Skeletal muscle tissue (tissue), 3 donors: ENCODE measurements at regions not wholly inside any gene's neighbourhood (a gene's known extent, or its start where the extent isn't known, plus 50 kb on each side); places are given as distances from the start of the nearest gene placed in this dataset.

Experiments
- H3K27ac ChIP-seq: one replicate; pipeline ENCODE4 v1.7.0; 2013; ENCODE audit warnings: mild to moderate bottlenecking, low read depth, low read length, inconsistent platforms
- H3K27me3 ChIP-seq, 3 donors: one replicate each; pipeline ENCODE4 v1.7.0; 2013; ENCODE audit warnings: low read length in 3 of 3; ENCODE audit not compliant: control insufficient read depth in 3 of 3, insufficient read depth in 3 of 3
- H3K36me3 ChIP-seq, 3 donors: one replicate each; pipeline ENCODE4 v1.7.0; 2013; ENCODE audit warnings: low read length in 3 of 3; ENCODE audit not compliant: control insufficient read depth in 3 of 3, insufficient read depth in 3 of 3
- H3K4me1 ChIP-seq, 3 donors: one replicate each; pipeline ENCODE4 v1.7.0; 2013; ENCODE audit warnings: low read length in 3 of 3, mild to moderate bottlenecking in 3 of 3; ENCODE audit not compliant: control insufficient read depth in 3 of 3, insufficient read depth in 3 of 3
- H3K4me3 ChIP-seq, 3 donors: one replicate each; pipeline ENCODE4 v1.7.0; 2013; ENCODE audit warnings: low read length in 3 of 3
- H3K9ac ChIP-seq, 3 donors: one replicate each; pipeline ENCODE4 v1.7.0; 2013; ENCODE audit warnings: low read length in 3 of 3, mild to moderate bottlenecking in 3 of 3, moderate library complexity in 2 of 3, low read depth in 1 of 3
- H3K9me3 ChIP-seq, 3 donors: one replicate each; pipeline ENCODE4 v1.7.0; 2013; ENCODE audit warnings: low read length in 3 of 3; ENCODE audit not compliant: control insufficient read depth in 3 of 3
- donor health status: Osteomylitis.

GRCh38 chr12:58032156-58032555, 90.8 kb downstream of the ATP23 start:
- no peak overlapping the region for H3K4me3 ChIP-seq
- no peaks in the 10 kb centered on the region for H3K27me3 ChIP-seq
- no peaks in the 10 kb centered on the region for H3K36me3 ChIP-seq
- peaks cover 2 to 7% (median 3%) of the 10 kb centered on the region in 3 donors for H3K9me3 ChIP-seq
- H3K9ac ChIP-seq: no peak overlapping the region
- no peaks in the 10 kb centered on the region for H3K4me1 ChIP-seq
- no peak overlapping the region for H3K27ac ChIP-seq

DNA sequence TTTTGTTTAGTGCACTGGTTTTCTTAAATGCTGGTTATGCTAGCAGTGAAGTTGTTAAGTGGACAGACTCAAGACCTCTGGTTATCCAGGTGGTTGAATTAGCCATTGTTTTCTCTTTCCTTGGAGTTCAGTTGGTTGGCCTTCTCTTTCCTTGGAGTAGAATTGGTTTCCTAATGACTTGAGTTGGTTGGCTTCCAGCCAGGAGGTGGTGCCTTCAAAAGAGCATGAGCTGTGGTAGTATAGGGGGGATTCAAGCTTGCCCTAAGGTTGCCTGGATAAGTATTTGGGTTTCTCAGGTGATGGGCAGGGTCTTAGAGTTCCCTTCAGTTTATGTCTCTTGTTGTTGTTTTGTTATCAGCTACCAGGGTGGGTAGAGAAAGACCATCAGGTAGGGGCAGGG, 92.5 kb downstream of the ATP23 start:
- Histone ChIP-seq H3K27ac (no peak overlapping the region), H3K27me3 (no peaks in the 10 kb centered on the region), H3K4me3 (no peak overlapping the region), H3K4me1 (no peaks in the 10 kb centered on the region), H3K36me3 (no peaks in the 10 kb centered on the region), H3K9me3 (peaks cover 3 to 7% (median 4%) of the 10 kb centered on the region in 3 donors), H3K9ac (no peak overlapping the region)

- Histone ChIP-seq H3K4me3 (no peak overlapping the region), H3K4me1 (no peaks in the 10 kb centered on the region), H3K36me3 (no peaks in the 10 kb centered on the region), H3K9ac (no peak overlapping the region), H3K27ac (no peak overlapping the region), H3K27me3 (no peaks in the 10 kb centered on the region), H3K9me3 (peaks cover 4 to 7% (median 4%) of the 10 kb centered on the region in 3 donors)
Observed at GRCh38 chr12:58034311-58034710, 92.9 kb downstream of the ATP23 start.

GRCh38 chr12:58034712-58035111, 93.3 kb downstream of the ATP23 start:
- H3K27ac ChIP-seq: no peak overlapping the region
- no peak overlapping the region for H3K4me3 ChIP-seq
- no peaks in the 10 kb centered on the region for H3K4me1 ChIP-seq
- H3K36me3 ChIP-seq: no peaks in the 10 kb centered on the region
- H3K9ac ChIP-seq: no peak overlapping the region
- H3K9me3 ChIP-seq: peaks cover 4 to 7% (median 4%) of the 10 kb centered on the region in 3 donors
- H3K27me3 ChIP-seq: no peaks in the 10 kb centered on the region

DNA sequence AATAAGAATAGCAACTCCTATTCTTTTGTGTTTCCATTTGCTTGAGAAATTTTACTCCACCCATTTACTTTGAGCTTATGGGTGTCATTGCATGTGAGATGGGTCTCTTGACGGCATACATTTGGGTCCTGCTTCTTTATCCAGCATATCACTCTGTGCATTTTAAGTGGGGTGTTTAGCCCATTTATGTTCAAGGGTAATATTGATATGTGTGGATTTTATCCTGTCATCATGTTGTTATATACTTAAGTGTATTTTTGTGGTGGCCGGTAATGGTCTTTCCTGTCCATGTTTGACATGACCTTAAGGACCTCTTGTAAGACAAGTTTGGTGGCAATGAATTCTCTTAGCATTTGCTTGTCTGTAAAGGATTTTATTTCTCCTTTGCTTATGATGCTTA, 100.1 kb downstream of the ATP23 start:
- Histone ChIP-seq H3K4me3 (no peak overlapping the region), H3K9ac (no peak overlapping the region), H3K27me3 (no peaks in the 10 kb centered on the region), H3K27ac (no peak overlapping the region), H3K36me3 (no peaks in the 10 kb centered on the region), H3K9me3 (peaks cover 2 to 6% (median 2%) of the 10 kb centered on the region in 3 donors), H3K4me1 (no peaks in the 10 kb centered on the region)

- Histone ChIP-seq H3K9me3 (peaks cover 0 to 3% (median 0%) of the 10 kb centered on the region in 3 donors), H3K4me3 (no peak overlapping the region), H3K27ac (no peak overlapping the region), H3K36me3 (no peaks in the 10 kb centered on the region), H3K27me3 (no peaks in the 10 kb centered on the region), H3K4me1 (no peaks in the 10 kb centered on the region), H3K9ac (no peak overlapping the region)
Observed at GRCh38 chr12:58044966-58045365, 103.6 kb downstream of the ATP23 start.

DNA sequence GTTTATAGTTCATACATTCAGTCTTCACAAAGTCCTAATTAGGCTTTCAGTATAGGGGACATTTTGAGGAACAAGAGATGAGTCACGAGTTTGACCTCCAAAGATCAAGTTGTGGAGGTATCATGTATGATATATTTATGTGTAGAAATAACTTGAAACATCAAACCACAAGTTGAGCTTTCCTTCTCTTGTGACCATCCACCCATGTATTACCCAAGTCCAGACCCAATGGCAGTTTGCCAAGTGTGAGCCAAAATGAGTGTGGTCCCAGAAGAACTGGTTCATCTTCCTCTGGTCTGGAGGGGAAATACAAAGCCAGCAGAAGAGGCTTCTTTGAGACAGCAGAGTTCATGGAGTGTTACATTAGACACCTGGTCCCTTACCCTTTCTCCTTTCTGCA, 104.9 kb downstream of the ATP23 start:
- H3K4me3 ChIP-seq: no peak overlapping the region
- no peak overlapping the region for H3K9ac ChIP-seq
- H3K9me3 ChIP-seq: peaks cover 0 to 4% (median 0%) of the 10 kb centered on the region in 3 donors
- no peak overlapping the region for H3K27ac ChIP-seq
- no peaks in the 10 kb centered on the region for H3K36me3 ChIP-seq
- no peaks in the 10 kb centered on the region for H3K27me3 ChIP-seq
- no peaks in the 10 kb centered on the region for H3K4me1 ChIP-seq

- Histone ChIP-seq H3K36me3 (no peaks in the 10 kb centered on the region), H3K27ac (no peak overlapping the region), H3K9me3 (peaks cover 0 to 2% (median 0%) of the 10 kb centered on the region in 3 donors), H3K9ac (no peak overlapping the region), H3K4me1 (no peaks in the 10 kb centered on the region), H3K27me3 (no peaks in the 10 kb centered on the region), H3K4me3 (no peak overlapping the region)
Observed at GRCh38 chr12:58051378-58051777, 110.0 kb downstream of the ATP23 start.

- Histone ChIP-seq H3K9me3 (no peaks in the 10 kb centered on the region), H3K36me3 (no peaks in the 10 kb centered on the region)
Observed at GRCh38 chr12:58064666-58065065, 123.3 kb downstream of the ATP23 start.

DNA sequence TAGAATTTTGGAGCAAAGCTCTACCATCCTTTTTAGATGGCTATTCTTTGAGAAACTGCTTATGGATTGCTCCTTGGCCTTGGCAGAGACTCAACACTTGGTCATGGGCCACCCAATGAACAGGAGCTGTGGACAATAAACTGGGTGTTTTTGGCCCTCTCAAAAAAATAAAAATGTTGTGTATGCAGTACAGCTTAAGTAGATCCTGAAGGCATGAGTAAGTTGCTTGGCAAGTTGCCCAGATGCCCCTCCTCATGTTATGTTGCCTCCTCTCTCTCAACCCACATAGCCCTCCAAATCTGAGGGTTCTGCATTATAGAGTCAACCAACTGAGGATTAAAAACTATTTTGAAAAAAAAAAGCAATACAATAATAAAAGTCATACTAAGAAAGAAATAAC, 124.9 kb downstream of the ATP23 start:
- H3K9ac ChIP-seq: no peak overlapping the region
- H3K4me1 ChIP-seq: peaks cover 0 to 6% (median 3%) of the 10 kb centered on the region in 3 donors
- no peak overlapping the region for H3K4me3 ChIP-seq
- H3K27ac ChIP-seq: no peak overlapping the region
- no peaks in the 10 kb centered on the region for H3K9me3 ChIP-seq
- no peaks in the 10 kb centered on the region for H3K27me3 ChIP-seq
- H3K36me3 ChIP-seq: no peaks in the 10 kb centered on the region

More at GRCh38 chr12:58064666-58065065, 123.3 kb downstream of the ATP23 start:
- no peak overlapping the region for H3K27ac ChIP-seq
- no peak overlapping the region for H3K9ac ChIP-seq
- no peaks in the 10 kb centered on the region for H3K27me3 ChIP-seq
- peaks cover 0 to 1% (median 1%) of the 10 kb centered on the region in 3 donors for H3K4me1 ChIP-seq
- no peak overlapping the region for H3K4me3 ChIP-seq
